Spleen (tissue), 11 donors: ENCODE measurements at regions not wholly inside any gene's neighbourhood (a gene's known extent, or its start where the extent isn't known, plus 50 kb on each side); places are given as distances from the start of the nearest gene placed in this dataset.

Experiments used
- DNase-seq: peaks from one replicate; pipeline ENCODE4 v3.0.0-alpha.2; 2020
- H3K27ac ChIP-seq, 8 donors: fragments of 200-600 bp; sonication (generic) in 7 of 8; 1 replicate in 4 of 8; 2 replicates in 4 of 8; pipeline versions ENCODE4 v1.5.0 to v1.8.0; 2016 to 2021; ENCODE audit warnings: inconsistent platforms in 4 of 8, mild to moderate bottlenecking in 4 of 8, moderate library complexity in 1 of 8
- H3K27me3 ChIP-seq, 7 donors: fragments of 200-600 bp; sonication (generic) in 6 of 7; replicated peaks in 1 of 7; 1 replicate in 4 of 7; 2 replicates in 3 of 7; pipeline versions ENCODE4 v1.5.0 to v1.8.0; 2016 to 2021; ENCODE audit warnings: inconsistent platforms in 3 of 7, mild to moderate bottlenecking in 1 of 7
- H3K36me3 ChIP-seq, 6 donors: fragments of 200-600 bp; sonication (generic) in 5 of 6; 1 replicate in 4 of 6; 2 replicates in 2 of 6; pipeline versions ENCODE4 v1.5.0 to v1.8.0; 2016 to 2021; ENCODE audit warnings: inconsistent platforms in 2 of 6
- H3K4me1 ChIP-seq, 6 donors: fragments of 200-600 bp; sonication (generic) in 5 of 6; 1 replicate in 3 of 6; 2 replicates in 3 of 6; pipeline versions ENCODE4 v1.5.0 to v1.8.0; 2016 to 2021; ENCODE audit warnings: inconsistent platforms in 3 of 6
- H3K4me3 ChIP-seq, 8 donors: fragments of 200-600 bp; sonication (generic) in 7 of 8; 1 replicate in 4 of 8; 2 replicates in 4 of 8; pipeline versions ENCODE4 v1.5.0 to v1.8.0; 2016 to 2021; ENCODE audit warnings: inconsistent platforms in 4 of 8, mild to moderate bottlenecking in 4 of 8, moderate library complexity in 2 of 8
- H3K9me3 ChIP-seq, 8 donors: fragments of 200-600 bp; sonication (generic) in 7 of 8; 1 replicate in 4 of 8; 2 replicates in 4 of 8; pipeline versions ENCODE4 v1.5.0 to v1.8.0; 2016 to 2021; ENCODE audit warnings: inconsistent platforms in 4 of 8
- POLR2A ChIP-seq, 3 donors: fragments of 450-650 bp; IDR thresholded peaks; one replicate each; pipeline ENCODE4 v1.5.1; 2017; ENCODE audit warnings: antibody characterized with exemption in 3 of 3, mild to moderate bottlenecking in 1 of 3
- WGBS, 5 donors: extraction: QIAGEN DNeasy Blood & Tissue Kit in 3 of 5; methylation state at CpG; one replicate each; pipeline versions ENCODE4 v1.1.5 to v1.1.7; 2013 to 2018; 5-methylcytosine and 5-hydroxymethylcytosine counted together
- intact Hi-C: fragments of 100-400 bp; cut with DNase I; formaldehyde crosslinking; loops from one replicate; pipeline ENCODE4 v1.15.0; 2023; ENCODE audit warnings: low total_unique reads
- small RNA-seq, 4 donors: library from RNA; depleted of rRNA; stranded (forward); fragments of <200 nt; gene quantifications; one replicate each; pipeline ENCODE3, GENCODE V24; 2016
- donor health status: healthy with polysubstance abuse.
- donor health status: DM: no; HTN: no; CAD: no; lungs with moderate emphysema.
- donor health status: DM: no; HTN: no; CAD: no.
- donor health status: Bipolar disorder and iron deficiency.
- donor health status: healthy.
- donor health status: DM: no; HTN: no; CAD: no.
- donor health status: DM: yes; HTN: yes; CAD: no.

DNA sequence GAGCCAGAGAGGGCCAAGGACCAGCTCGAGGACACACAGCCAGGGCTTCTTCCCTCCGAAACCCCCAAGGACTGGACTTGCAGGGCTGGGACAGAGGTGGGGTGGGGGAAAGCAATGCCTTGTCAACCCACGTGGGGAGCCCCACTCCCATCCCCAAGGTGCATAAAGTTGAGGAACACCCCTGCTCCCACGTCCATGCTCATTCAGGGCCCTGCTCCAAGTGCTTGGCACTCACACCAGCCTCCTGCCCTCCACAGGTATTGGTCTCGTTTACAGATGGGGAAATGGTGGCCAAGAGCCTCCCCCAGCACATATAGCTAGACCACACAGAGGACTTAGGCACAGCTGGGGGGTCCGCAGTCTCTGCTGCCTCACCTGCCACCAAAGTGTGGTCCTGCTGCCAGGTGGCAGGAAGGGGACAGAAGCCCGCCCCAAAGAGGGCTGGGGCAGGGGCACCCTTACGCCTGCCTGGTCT is 50.5 kb upstream of the CSPG4 start:
- intact Hi-C loops = no loop called here
- Histone ChIP-seq H3K4me3 (no peak overlapping the region), H3K27ac (no peak overlapping the region), H3K27me3 (no peaks in the 10 kb centered on the region), H3K36me3 (no peaks in the 10 kb centered on the region), H3K9me3 (no peaks in the 10 kb centered on the region), H3K4me1 (peaks cover 0 to 20% (median 11%) of the 10 kb centered on the region in 6 donors)
- DNase-seq = peak; percentile 55
- no peak for TF ChIP-seq POLR2A (IDR thresholded peaks at IDR 0.05)
- 75 to 92% (median 82%) methylated on average over 6 to 8 of the region's 8 CpGs for WGBS, 5 donors

Small RNAs in the stretch of these regions (small RNA-seq; reads per million reads assigned to genes)
- gene RN7SL319P = 0 reads per million in 4 donors
